Astrocyte (in vitro differentiated cells and primary cell): ENCODE measurements at regions not wholly inside any gene's neighbourhood (a gene's known extent, or its start where the extent isn't known, plus 50 kb on each side); places are given as distances from the start of the nearest gene placed in this dataset.

Experiments used
- CTCF ChIP-seq: IDR thresholded peaks from 2 replicates; pipeline ENCODE4 v1.5.1; 2011; ENCODE audit warnings: low read depth, mild to moderate bottlenecking, inconsistent platforms, low read length, moderate library complexity; ENCODE audit not compliant: insufficient read depth
- EZH2 ChIP-seq: IDR thresholded peaks from 2 replicates; pipeline ENCODE4 v1.6.1; 2012; ENCODE audit warnings: mild to moderate bottlenecking, low read length, inconsistent platforms; ENCODE audit not compliant: insufficient read depth

DNA sequence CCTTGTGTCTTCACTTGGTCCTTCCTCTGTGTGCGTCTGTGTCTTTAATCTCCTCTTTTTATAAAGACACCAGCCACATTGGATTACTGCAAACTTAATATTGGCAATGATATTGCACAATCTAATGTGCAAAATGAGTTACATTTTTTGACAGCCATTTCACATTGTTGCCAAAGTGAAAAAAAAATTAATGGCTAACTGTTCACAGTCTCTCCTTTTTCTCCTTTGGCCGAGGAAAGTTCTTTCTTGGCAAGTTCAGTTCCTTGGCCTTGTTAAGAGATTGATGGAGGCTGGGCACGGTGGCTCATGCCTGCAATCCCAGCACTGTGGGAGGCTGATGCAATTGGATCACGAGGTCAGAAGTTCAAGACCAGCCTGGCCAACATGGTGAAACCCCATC, 62.2 kb upstream of the ZNF280D start:
- TF ChIP-seq CTCF, result no peak
- TF ChIP-seq EZH2, result no peak
